ENCODE measurements at regions not wholly inside any gene's neighbourhood (a gene's known extent, or its start where the extent isn't known, plus 50 kb on each side); places are given as distances from the start of the nearest gene placed in this dataset.

DNA sequence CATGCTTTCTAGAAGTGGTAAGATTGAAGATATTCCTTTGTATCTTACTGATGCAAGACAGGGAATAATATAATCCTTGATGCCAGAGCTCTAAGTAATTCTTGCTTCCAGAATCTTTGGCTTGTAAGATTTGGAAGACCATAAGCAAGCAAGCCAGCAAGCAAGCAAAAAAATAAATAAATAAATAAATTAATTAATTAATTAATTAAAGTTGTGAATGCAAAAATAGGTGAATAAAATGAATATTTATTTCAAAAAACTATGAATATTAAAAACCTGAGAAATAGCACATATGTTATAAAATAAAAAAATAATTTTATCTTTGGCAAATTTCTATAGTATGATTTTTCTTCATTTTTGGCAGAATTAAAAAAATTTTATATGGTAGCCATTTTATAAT, 750.2 kb upstream of the ARRDC4 start:
- TF ChIP-seq CTCF (CRISPR knock-in tag; IDR thresholded peaks at IDR 0.05), result no peak
- no peak for TF ChIP-seq ZNF569 (CRISPR knock-in tag; IDR thresholded peaks at IDR 0.05; ENCODE audit: borderline replicate concordance)
- no peak for TF ChIP-seq UBTF (CRISPR knock-in tag; IDR thresholded peaks at IDR 0.05)
- no peak for TF ChIP-seq ZNF703 (CRISPR knock-in tag; IDR thresholded peaks at IDR 0.05; ENCODE audit: borderline replicate concordance)
- TF ChIP-seq PHF20 (CRISPR knock-in tag; IDR thresholded peaks at IDR 0.05), result no peak
- TF ChIP-seq ZNF891 (CRISPR knock-in tag; IDR thresholded peaks at IDR 0.05), result no peak
- no peak for TF ChIP-seq ARNTL (CRISPR knock-in tag; IDR thresholded peaks at IDR 0.05)
- TF ChIP-seq, protein P1, sequence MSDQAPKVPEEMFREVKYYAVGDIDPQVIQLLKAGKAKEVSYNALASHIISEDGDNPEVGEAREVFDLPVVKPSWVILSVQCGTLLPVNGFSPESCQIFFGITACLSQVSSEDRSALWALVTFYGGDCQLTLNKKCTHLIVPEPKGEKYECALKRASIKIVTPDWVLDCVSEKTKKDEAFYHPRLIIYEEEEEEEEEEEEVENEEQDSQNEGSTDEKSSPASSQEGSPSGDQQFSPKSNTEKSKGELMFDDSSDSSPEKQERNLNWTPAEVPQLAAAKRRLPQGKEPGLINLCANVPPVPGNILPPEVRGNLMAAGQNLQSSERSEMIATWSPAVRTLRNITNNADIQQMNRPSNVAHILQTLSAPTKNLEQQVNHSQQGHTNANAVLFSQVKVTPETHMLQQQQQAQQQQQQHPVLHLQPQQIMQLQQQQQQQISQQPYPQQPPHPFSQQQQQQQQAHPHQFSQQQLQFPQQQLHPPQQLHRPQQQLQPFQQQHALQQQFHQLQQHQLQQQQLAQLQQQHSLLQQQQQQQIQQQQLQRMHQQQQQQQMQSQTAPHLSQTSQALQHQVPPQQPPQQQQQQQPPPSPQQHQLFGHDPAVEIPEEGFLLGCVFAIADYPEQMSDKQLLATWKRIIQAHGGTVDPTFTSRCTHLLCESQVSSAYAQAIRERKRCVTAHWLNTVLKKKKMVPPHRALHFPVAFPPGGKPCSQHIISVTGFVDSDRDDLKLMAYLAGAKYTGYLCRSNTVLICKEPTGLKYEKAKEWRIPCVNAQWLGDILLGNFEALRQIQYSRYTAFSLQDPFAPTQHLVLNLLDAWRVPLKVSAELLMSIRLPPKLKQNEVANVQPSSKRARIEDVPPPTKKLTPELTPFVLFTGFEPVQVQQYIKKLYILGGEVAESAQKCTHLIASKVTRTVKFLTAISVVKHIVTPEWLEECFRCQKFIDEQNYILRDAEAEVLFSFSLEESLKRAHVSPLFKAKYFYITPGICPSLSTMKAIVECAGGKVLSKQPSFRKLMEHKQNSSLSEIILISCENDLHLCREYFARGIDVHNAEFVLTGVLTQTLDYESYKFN (CRISPR knock-in tag; conservative IDR thresholded peaks at IDR 0.05), result no peak
- TF ChIP-seq NFRKB (IDR thresholded peaks at IDR 0.05), result no peak
- no peak for TF ChIP-seq RXRA (CRISPR knock-in tag; IDR thresholded peaks at IDR 0.05)

Data from HepG2 (cell line).